ENCODE measurements at regions not wholly inside any gene's neighbourhood (a gene's known extent, or its start where the extent isn't known, plus 50 kb on each side); places are given as distances from the start of the nearest gene placed in this dataset.

GRCh38 chr20:16654858-16655535 is 74.8 kb upstream of the SNRPB2 start:
- Histone ChIP-seq H3K9me3 (replicated peaks) (peaks cover 7% of the 10 kb centered on the region), H3K36me3 (no peaks in the 10 kb centered on the region), H3K4me3 (no peak overlapping the region), H3K4me1 (no peaks in the 10 kb centered on the region), H3K27me3 (ENCODE audit: low read depth) (peaks cover 32% of the 10 kb centered on the region), H3K27ac (replicated peaks) (no peak overlapping the region)
- intact Hi-C loops (cut with micrococcal nuclease) = no loop called here
- DNase-seq = no peak
- no peak for TF ChIP-seq CTCF (IDR thresholded peaks at IDR 0.05; ENCODE audit: borderline replicate concordance)

- Histone ChIP-seq H3K27ac (replicated peaks) (no peak overlapping the region), H3K4me1 (no peaks in the 10 kb centered on the region), H3K9me3 (replicated peaks) (peaks cover 7% of the 10 kb centered on the region), H3K4me3 (no peak overlapping the region), H3K27me3 (ENCODE audit: low read depth) (peaks cover 42% of the 10 kb centered on the region), H3K36me3 (no peaks in the 10 kb centered on the region)
- TF ChIP-seq CTCF (IDR thresholded peaks at IDR 0.05; ENCODE audit: borderline replicate concordance) = no peak
- no peak for DNase-seq
- intact Hi-C loops (cut with micrococcal nuclease) = no loop called here
Observed at GRCh38 chr20:16653266-16653665, 76.6 kb upstream of the SNRPB2 start.

- intact Hi-C loops (cut with micrococcal nuclease) = no loop called here
- peaks cover 52% of the 10 kb centered on the region for H3K27me3 ChIP-seq (ENCODE audit: low read depth)
- H3K4me3 ChIP-seq = no peak overlapping the region
- no peaks in the 10 kb centered on the region for H3K4me1 ChIP-seq
- no peak for TF ChIP-seq CTCF (IDR thresholded peaks at IDR 0.05; ENCODE audit: borderline replicate concordance)
- H3K36me3 ChIP-seq = no peaks in the 10 kb centered on the region
- DNase-seq = no peak
- H3K27ac ChIP-seq (replicated peaks) = no peak overlapping the region
- H3K9me3 ChIP-seq (replicated peaks) = peaks cover 13% of the 10 kb centered on the region
Observed at GRCh38 chr20:16647875-16648597, 74.8 kb upstream of the KIF16B start.

- intact Hi-C loops (cut with micrococcal nuclease) = no loop called here
- peaks cover 13% of the 10 kb centered on the region for H3K9me3 ChIP-seq (replicated peaks)
- no peak overlapping the region for H3K4me3 ChIP-seq
- H3K27me3 ChIP-seq (ENCODE audit: low read depth) = peaks cover 27% of the 10 kb centered on the region
- TF ChIP-seq CTCF (IDR thresholded peaks at IDR 0.05; ENCODE audit: borderline replicate concordance) = no peak
- H3K4me1 ChIP-seq = no peaks in the 10 kb centered on the region
- DNase-seq = no peak
- H3K36me3 ChIP-seq = no peaks in the 10 kb centered on the region
- no peak overlapping the region for H3K27ac ChIP-seq (replicated peaks)
Observed at GRCh38 chr20:16641511-16642023, 68.3 kb upstream of the KIF16B start.

- H3K27ac ChIP-seq (replicated peaks) = no peak overlapping the region
- H3K9me3 ChIP-seq (replicated peaks) = no peaks in the 10 kb centered on the region
- no peak overlapping the region for H3K4me3 ChIP-seq
- H3K4me1 ChIP-seq = no peaks in the 10 kb centered on the region
- intact Hi-C loops (cut with micrococcal nuclease) = no loop called here
- peaks cover 27% of the 10 kb centered on the region for H3K27me3 ChIP-seq (ENCODE audit: low read depth)
- no peaks in the 10 kb centered on the region for H3K36me3 ChIP-seq
- TF ChIP-seq CTCF (IDR thresholded peaks at IDR 0.05; ENCODE audit: borderline replicate concordance) = no peak
- no peak for DNase-seq
Observed at GRCh38 chr20:16639027-16639941, 66.0 kb upstream of the KIF16B start.
